ENCODE measurements at regions not wholly inside any gene's neighbourhood (a gene's known extent, or its start where the extent isn't known, plus 50 kb on each side); places are given as distances from the start of the nearest gene placed in this dataset.

- TF ChIP-seq POLR2AphosphoS5 (IDR thresholded peaks at IDR 0.05) (no peak), EP300 (IDR thresholded peaks at IDR 0.05) (no peak), CTCF (IDR thresholded peaks at IDR 0.05) (no peak), POLR2A (IDR thresholded peaks at IDR 0.05; ENCODE audit: low read depth) (no peak)
Observed at GRCh38 chr9:129469988-129470316, 150.9 kb downstream of the C9orf50 start.

Measured in esophagus muscularis mucosa (tissue), 4 donors.